ENCODE measurements at regions not wholly inside any gene's neighbourhood (a gene's known extent, or its start where the extent isn't known, plus 50 kb on each side); places are given as distances from the start of the nearest gene placed in this dataset.

- no peak for TF ChIP-seq POLR2A (IDR thresholded peaks at IDR 0.05; ENCODE audit: low read depth, low read length)
- no peak for TF ChIP-seq POLR2AphosphoS5 (IDR thresholded peaks at IDR 0.05; ENCODE audit: low read depth, low read length)
- TF ChIP-seq PAX5 (IDR thresholded peaks at IDR 0.05; ENCODE audit: insufficient read depth, low read length, severe bottlenecking): no peak
Measured at GRCh38 chr1:238241607-238242006, 350.9 kb upstream of the ZP4 start.

Data from GM12891 (cell line).